Endodermal cell (in vitro differentiated cells): ENCODE measurements at regions not wholly inside any gene's neighbourhood (a gene's known extent, or its start where the extent isn't known, plus 50 kb on each side); places are given as distances from the start of the nearest gene placed in this dataset.

Source experiments
- DNase-seq: peaks from one replicate; pipeline ENCODE4 v3.0.0-alpha.2; 2017
- H3K27ac ChIP-seq: 2 replicates; pipeline ENCODE4 v1.5.1; 2013; ENCODE audit warnings: mild to moderate bottlenecking, low read depth, low read length, moderate library complexity
- H3K27me3 ChIP-seq: 2 replicates; pipeline ENCODE4 v1.6.1; 2013; ENCODE audit warnings: mild to moderate bottlenecking, low read length, moderate library complexity; ENCODE audit not compliant: insufficient read depth, control insufficient read depth, poor library complexity, severe bottlenecking
- H3K36me3 ChIP-seq: 2 replicates; pipeline ENCODE4 v1.7.0; 2013; ENCODE audit warnings: mild to moderate bottlenecking, low read length, moderate library complexity; ENCODE audit not compliant: control insufficient read depth, insufficient read depth
- H3K4me1 ChIP-seq: one replicate; pipeline ENCODE4 v1.7.0; 2013; ENCODE audit warnings: low read length; ENCODE audit not compliant: control insufficient read depth, insufficient read depth
- H3K4me3 ChIP-seq: 2 replicates; pipeline ENCODE4 v1.5.1; 2013; ENCODE audit warnings: mild to moderate bottlenecking, low read length, moderate library complexity
- H3K9ac ChIP-seq: 2 replicates; pipeline ENCODE4 v1.6.1; 2013; ENCODE audit warnings: mild to moderate bottlenecking, low read length, moderate library complexity; ENCODE audit not compliant: poor library complexity, severe bottlenecking; ENCODE audit errors: extremely low read depth
- H3K9me3 ChIP-seq: 2 replicates; pipeline ENCODE4 v1.6.1; 2013; ENCODE audit warnings: mild to moderate bottlenecking, low read length, moderate library complexity; ENCODE audit not compliant: control insufficient read depth
- H3K27ac Mint-ChIP-seq: 2 replicates; pipeline ENCODE4 v1.8.0; 2020; ENCODE audit warnings: mixed read lengths
- H3K27me3 Mint-ChIP-seq: 2 replicates; pipeline ENCODE4 v1.8.0; 2021; ENCODE audit warnings: mild to moderate bottlenecking, mixed read lengths; ENCODE audit not compliant: insufficient read depth
- H3K36me3 Mint-ChIP-seq: 2 replicates; pipeline ENCODE4 v1.8.0; 2020; ENCODE audit warnings: low read depth, mixed read lengths
- H3K4me1 Mint-ChIP-seq: 2 replicates; pipeline ENCODE4 v1.8.0; 2020; ENCODE audit warnings: mixed read lengths
- H3K4me3 Mint-ChIP-seq: 2 replicates; pipeline ENCODE4 v1.8.0; 2020; ENCODE audit warnings: mild to moderate bottlenecking, moderate library complexity, mixed read lengths
- H3K9me3 Mint-ChIP-seq: 2 replicates; pipeline ENCODE4 v1.8.0; 2020; ENCODE audit warnings: mild to moderate bottlenecking, mixed read lengths
- CTCF ChIP-seq: fragments of 200-600 bp; sonication (generic); conservative IDR thresholded peaks from 2 replicates; pipeline ENCODE4 v1.5.0; 2021; ENCODE audit warnings: antibody characterized with exemption, mild to moderate bottlenecking
- WGBS, 2 experiments: methylation state at CpG; one replicate each; pipeline versions ENCODE4 v1.1.5 to v1.1.7; 2013; ENCODE audit warnings: missing lambda C conversion rate in 2 of 2, mixed read lengths in 1 of 2; ENCODE audit not compliant: insufficient coverage in 1 of 2, insufficient read length in 1 of 2; 5-methylcytosine and 5-hydroxymethylcytosine counted together

GRCh38 chr2:64857581-64858471, 131.4 kb upstream of the SLC1A4 start:
- no peak for TF ChIP-seq CTCF
- no peaks in the 10 kb centered on the region for H3K36me3 Mint-ChIP-seq
- WGBS, 2 experiments = 68 to 72% methylated on average over 7 to 18 of the region's 18 CpGs
- H3K27me3 ChIP-seq = no peaks in the 10 kb centered on the region
- no peak overlapping the region for H3K9ac ChIP-seq
- peaks cover 20% of the 10 kb centered on the region for H3K4me1 Mint-ChIP-seq
- H3K27ac ChIP-seq = peak overlapping the region; percentile 26
- H3K9me3 Mint-ChIP-seq = no peaks in the 10 kb centered on the region
- no peak overlapping the region for H3K4me3 ChIP-seq
- DNase-seq = peak; percentile 66
- H3K9me3 ChIP-seq = no peaks in the 10 kb centered on the region
- H3K4me1 ChIP-seq = peaks cover 15% of the 10 kb centered on the region
- no peaks in the 10 kb centered on the region for H3K36me3 ChIP-seq
- H3K27ac Mint-ChIP-seq = no peak overlapping the region
- H3K4me3 Mint-ChIP-seq = no peak overlapping the region
- peaks cover 4% of the 10 kb centered on the region for H3K27me3 Mint-ChIP-seq

GRCh38 chr2:64858541-64859311, 130.5 kb upstream of the SLC1A4 start:
- Mint-ChIP-seq H3K36me3 (no peaks in the 10 kb centered on the region), H3K27me3 (peaks cover 2% of the 10 kb centered on the region), H3K9me3 (no peaks in the 10 kb centered on the region), H3K4me1 (peaks cover 20% of the 10 kb centered on the region), H3K27ac (no peak overlapping the region), H3K4me3 (peak overlapping the region; percentile 48)
- H3K9ac ChIP-seq = no peak overlapping the region
- H3K27ac ChIP-seq = peak overlapping the region; percentile 26
- peak overlapping the region; percentile 25 for H3K4me3 ChIP-seq
- H3K9me3 ChIP-seq = no peaks in the 10 kb centered on the region
- WGBS, 2 experiments = 72 to 77% methylated on average over 9 to 10 of the region's 10 CpGs
- no peaks in the 10 kb centered on the region for H3K27me3 ChIP-seq
- no peak for TF ChIP-seq CTCF
- no peaks in the 10 kb centered on the region for H3K36me3 ChIP-seq
- peaks cover 15% of the 10 kb centered on the region for H3K4me1 ChIP-seq
- DNase-seq = peak; percentile 57

- TF ChIP-seq CTCF = peak; percentile 42
- DNase-seq = peak; percentile 87
- Mint-ChIP-seq H3K9me3 (no peaks in the 10 kb centered on the region), H3K27ac (peak overlapping the region; percentile 29), H3K4me1 (peaks cover 20% of the 10 kb centered on the region), H3K27me3 (no peaks in the 10 kb centered on the region), H3K4me3 (peak overlapping the region; percentile 48), H3K36me3 (no peaks in the 10 kb centered on the region)
- no peaks in the 10 kb centered on the region for H3K27me3 ChIP-seq
- WGBS, 2 experiments = 18 to 27% methylated on average over 24 to 62 of the region's 62 CpGs
- no peak overlapping the region for H3K27ac ChIP-seq
- no peaks in the 10 kb centered on the region for H3K9me3 ChIP-seq
- H3K4me1 ChIP-seq = peaks cover 15% of the 10 kb centered on the region
- peak overlapping the region; percentile 25 for H3K4me3 ChIP-seq
- H3K9ac ChIP-seq = no peak overlapping the region
- H3K36me3 ChIP-seq = no peaks in the 10 kb centered on the region
Observed at GRCh38 chr2:64859312-64860212, 129.6 kb upstream of the SLC1A4 start.
